HCT116 (cell line): ENCODE measurements at regions not wholly inside any gene's neighbourhood (a gene's known extent, or its start where the extent isn't known, plus 50 kb on each side); places are given as distances from the start of the nearest gene placed in this dataset.

ENCODE experiments used
- ATAC-seq: fragments of 200-7000 bp; cut with Tn5 transposase; 2 replicates; pipeline ENCODE4 v1.9.1; 2020; ENCODE audit warnings: mild to moderate bottlenecking, moderate library complexity
- BruUV-seq: library from RNA; stranded (reverse); fragments of 400-500 nt; replicated peaks from 2 replicates; lab custom pipeline; 2021; lab: Mats Ljungman, UMichigan
- CTCF ChIA-PET: fragments of 300-600 bp; sonication (Branson Sonifier 250); formaldehyde crosslinking; loops from one replicate; lab custom pipeline; 2021; ENCODE audit warnings: antibody characterized with exemption; lab: Charles Lee
- POLR2A ChIA-PET: fragments of 300-600, 350-600 bp; sonication (Branson Sonifier 250); formaldehyde crosslinking; loops from one replicate; lab custom pipeline; 2021; ENCODE audit warnings: antibody characterized with exemption; lab: Charles Lee
- RAD21 ChIA-PET, 2 experiments: fragments of 300-600 bp; sonication (Branson Sonifier 250); formaldehyde crosslinking; loops; one replicate each; lab custom pipeline; 2023; ENCODE audit warnings: low total read pairs in 2 of 2; ENCODE audit not compliant: uncharacterized antibody in 2 of 2, unreplicated experiment in 2 of 2, low non-redundant PET in 1 of 2; lab: Charles Lee
- DNase-seq: peaks from one replicate; pipeline ENCODE4 v3.0.0-alpha.2; 2010; ENCODE audit warnings: low read depth, low spot score
- H2AFZ ChIP-seq: fragments of 200-600 bp; shearing (Covaris generic), sonication (generic); 2 replicates; pipeline ENCODE4 v1.6.1; 2017; ENCODE audit warnings: low read depth, mixed run types, mixed read lengths, antibody characterized with exemption, low read length; ENCODE audit not compliant: poor library complexity, severe bottlenecking
- H3K27ac ChIP-seq: 2 replicates; pipeline ENCODE4 v1.5.1; 2012; ENCODE audit warnings: low read depth, low read length
- H3K27me3 ChIP-seq: fragments of 200-600 bp; sonication (generic); 2 replicates; pipeline ENCODE4 v1.6.1; 2016; ENCODE audit warnings: mixed run types, low read length, mixed read lengths; ENCODE audit not compliant: insufficient read depth
- H3K36me3 ChIP-seq, 2 experiments: fragments of 200-500 bp in 1 of 2; fragments of 200-600 bp in 1 of 2; sonication (Bioruptor generic) in 1 of 2; sonication (generic) in 1 of 2; 2 replicates each; pipeline versions ENCODE4 v1.5.1 to v1.6.1; 2014 to 2016; ENCODE audit warnings: low read length in 2 of 2, inconsistent platforms in 1 of 2, mixed read lengths in 1 of 2, mixed run types in 1 of 2; ENCODE audit not compliant: insufficient read depth in 2 of 2, control insufficient read depth in 1 of 2
- H3K4me1 ChIP-seq, 2 experiments: fragments of 200-600 bp in 1 of 2; sonication (generic) in 1 of 2; 2 replicates each; pipeline versions ENCODE4 v1.5.1 to v1.6.1; 2012 to 2017; ENCODE audit warnings: low read length in 2 of 2, inconsistent platforms in 1 of 2, mild to moderate bottlenecking in 1 of 2, mixed read lengths in 1 of 2, mixed run types in 1 of 2, moderate library complexity in 1 of 2; ENCODE audit not compliant: insufficient read depth in 2 of 2, control insufficient read depth in 1 of 2
- H3K4me2 ChIP-seq: fragments of 200-600 bp; sonication (generic); 2 replicates; pipeline ENCODE4 v1.6.1; 2017; ENCODE audit warnings: mixed run types, low read length, mixed read lengths
- H3K4me3 ChIP-seq, 2 experiments: fragments of 200-600 bp in 1 of 2; sonication (generic) in 1 of 2; replicated peaks in 1 of 2; 2 replicates each; pipeline ENCODE4 v1.5.1; 2011 to 2016; ENCODE audit warnings: low read length in 2 of 2, control low read depth in 1 of 2, low read depth in 1 of 2, mild to moderate bottlenecking in 1 of 2, mixed read lengths in 1 of 2, mixed run types in 1 of 2
- H3K79me2 ChIP-seq: fragments of 200-600 bp; sonication (generic); 2 replicates; pipeline ENCODE4 v1.6.1; 2017; ENCODE audit warnings: mild to moderate bottlenecking, mixed run types, low read length, moderate library complexity, mixed read lengths; ENCODE audit not compliant: insufficient read depth
- H3K9ac ChIP-seq: fragments of 200-600 bp; sonication (generic); 2 replicates; pipeline ENCODE4 v1.6.1; 2016; ENCODE audit warnings: low read length, mixed read lengths
- H3K9me2 ChIP-seq: fragments of 200-600 bp; sonication (generic), shearing (Covaris generic); 2 replicates; pipeline ENCODE4 v1.6.1; 2017; ENCODE audit warnings: mixed run types, mild to moderate bottlenecking, moderate library complexity; ENCODE audit not compliant: insufficient read depth
- H3K9me3 ChIP-seq, 2 experiments: fragments of 200-500 bp in 1 of 2; fragments of 200-600 bp in 1 of 2; sonication (Bioruptor generic) in 1 of 2; sonication (generic) in 1 of 2; 2 replicates each; pipeline ENCODE4 v1.6.1; 2014 to 2017; ENCODE audit warnings: low read length in 2 of 2, mixed read lengths in 2 of 2, inconsistent platforms in 1 of 2, low read depth in 1 of 2, mild to moderate bottlenecking in 1 of 2, mixed run types in 1 of 2, moderate library complexity in 1 of 2; ENCODE audit not compliant: control insufficient read depth in 1 of 2, insufficient read depth in 1 of 2
- H4K20me1 ChIP-seq: fragments of 200-600 bp; sonication (generic), shearing (Covaris generic); 2 replicates; pipeline ENCODE4 v1.6.1; 2017; ENCODE audit warnings: mixed run types, mild to moderate bottlenecking, moderate library complexity; ENCODE audit not compliant: insufficient read depth
- ATF3 ChIP-seq: IDR thresholded peaks from 2 replicates; pipeline ENCODE4 v1.6.1; 2012
- CBX3 ChIP-seq: IDR thresholded peaks from 2 replicates; pipeline ENCODE4 v1.6.1; 2012; ENCODE audit warnings: low read depth
- CEBPB ChIP-seq: IDR thresholded peaks from 2 replicates; pipeline ENCODE4 v1.6.1; 2012; ENCODE audit warnings: low read depth
- CTCF ChIP-seq, 3 experiments: fragments of 200-600 bp in 1 of 3; sonication (generic) in 1 of 3; IDR thresholded peaks in 2 of 3; conservative IDR thresholded peaks in 1 of 3; 2 replicates each; pipeline ENCODE4 v1.5.1; 2012 to 2017; ENCODE audit warnings: low read depth in 2 of 3, low read length in 2 of 3, antibody characterized with exemption in 1 of 3, borderline replicate concordance in 1 of 3, control low read depth in 1 of 3, mild to moderate bottlenecking in 1 of 3, mixed read lengths in 1 of 3, mixed run types in 1 of 3, moderate library complexity in 1 of 3; ENCODE audit not compliant: insufficient read depth in 1 of 3
- EGR1 ChIP-seq: IDR thresholded peaks from 2 replicates; pipeline ENCODE4 v1.6.1; 2012; ENCODE audit warnings: low read depth
- ELF1 ChIP-seq: IDR thresholded peaks from 2 replicates; pipeline ENCODE4 v1.6.1; 2012; ENCODE audit warnings: low read depth, borderline replicate concordance
- EZH2 ChIP-seq: fragments of 200-600 bp; sonication (generic); IDR thresholded peaks from 2 replicates; pipeline ENCODE4 v1.6.1; 2017; ENCODE audit warnings: antibody characterized with exemption, mixed run types
- EZH2phosphoT487 ChIP-seq: fragments of 200-600 bp; IDR thresholded peaks from 2 replicates; pipeline ENCODE4 v1.6.1; 2018; ENCODE audit warnings: antibody characterized with exemption, borderline replicate concordance
- FOSL1 ChIP-seq: IDR thresholded peaks from 2 replicates; pipeline ENCODE4 v1.6.1; 2012; ENCODE audit warnings: low read depth
- POLR2AphosphoS5 ChIP-seq: IDR thresholded peaks from 2 replicates; pipeline ENCODE4 v1.6.1; 2011; ENCODE audit warnings: mild to moderate bottlenecking, low read depth, low read length, moderate library complexity
- RAD21 ChIP-seq: IDR thresholded peaks from 2 replicates; pipeline ENCODE4 v1.6.1; 2012; ENCODE audit warnings: low read depth, mild to moderate bottlenecking
- SP1 ChIP-seq: IDR thresholded peaks from 2 replicates; pipeline ENCODE4 v1.6.1; 2012; ENCODE audit warnings: low read depth
- TCF7L2 ChIP-seq: IDR thresholded peaks from 2 replicates; pipeline ENCODE4 v1.7.0; 2011; ENCODE audit warnings: borderline replicate concordance, inconsistent platforms; ENCODE audit not compliant: insufficient read depth, insufficient read length; ENCODE audit errors: extremely low read depth
- ZFX ChIP-seq: fragments of 450-650 bp; IDR thresholded peaks from 2 replicates; pipeline ENCODE4 v1.6.1; 2017
- intact Hi-C: fragments of 100-400 bp; cut with micrococcal nuclease; formaldehyde crosslinking; loops from 2 replicates; pipeline ENCODE4 v1.10.0; 2022
- TF ChIP-seq, protein P1 (sequence below): IDR thresholded peaks from 2 replicates; pipeline ENCODE4 v1.6.1; 2012
- TF ChIP-seq, protein P2 (sequence below): IDR thresholded peaks from 2 replicates; pipeline ENCODE4 v1.6.1; 2011; ENCODE audit warnings: mild to moderate bottlenecking, low read length, moderate library complexity; ENCODE audit not compliant: insufficient replicate concordance; ENCODE audit errors: extremely low read depth
- TF ChIP-seq, protein P3 (sequence below): IDR thresholded peaks from 2 replicates; pipeline ENCODE4 v1.6.1; 2012; ENCODE audit warnings: low read depth

DNA sequence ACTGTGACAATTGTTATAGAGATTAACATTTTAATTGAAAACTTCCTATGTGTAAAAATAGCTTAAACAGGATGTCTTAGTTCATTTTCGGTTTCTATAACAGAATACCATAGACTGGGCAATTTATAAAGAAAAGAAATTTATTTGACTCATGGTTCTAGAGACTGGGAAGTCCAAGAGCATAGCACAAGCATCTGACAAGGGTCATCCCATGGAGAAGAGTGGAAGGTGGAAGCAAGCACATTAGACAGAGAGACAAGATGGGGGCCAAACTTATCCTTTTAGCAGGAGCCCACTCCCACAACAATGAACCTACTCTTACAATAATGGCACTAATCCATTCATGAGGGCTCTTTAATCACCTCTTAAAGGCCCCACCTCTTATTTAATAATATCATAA lies 100.3 kb downstream of the FAM161A start (continued):
- TF ChIP-seq EZH2, result no peak
- no peak for TF ChIP-seq TCF7L2
- TF ChIP-seq CBX3, result no peak
- TF ChIP-seq ELF1, result no peak
- no peak for TF ChIP-seq ATF3
- no peak for TF ChIP-seq SP1
- TF ChIP-seq, protein P1, sequence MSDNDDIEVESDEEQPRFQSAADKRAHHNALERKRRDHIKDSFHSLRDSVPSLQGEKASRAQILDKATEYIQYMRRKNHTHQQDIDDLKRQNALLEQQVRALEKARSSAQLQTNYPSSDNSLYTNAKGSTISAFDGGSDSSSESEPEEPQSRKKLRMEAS, result no peak

GRCh38 chr2:61750624-61751023 lies 103.2 kb downstream of the FAM161A start:
- no peak overlapping the region for H3K4me3 ChIP-seq
- H3K9ac ChIP-seq, result no peak overlapping the region
- H3K4me1 ChIP-seq, result no peaks in the 10 kb centered on the region
- H2AFZ ChIP-seq, result no peak overlapping the region
- no peak overlapping the region for H3K4me2 ChIP-seq
- H3K27ac ChIP-seq, result no peak overlapping the region
- H3K9me2 ChIP-seq, result no peaks in the 10 kb centered on the region
- ATAC-seq (no peak), DNase-seq (no peak)
- no peaks in the 10 kb centered on the region for H3K36me3 ChIP-seq
- H3K9me3 ChIP-seq, result no peaks in the 10 kb centered on the region
- POLR2A ChIA-PET, result no interaction called here
- intact Hi-C loops, result no loop called here
- CTCF ChIA-PET, result no interaction called here
- BruUV-seq, result no TSS peak
- H3K79me2 ChIP-seq, result no peaks in the 10 kb centered on the region
- RAD21 ChIA-PET, result no interaction called here
- no peaks in the 10 kb centered on the region for H4K20me1 ChIP-seq
- no peaks in the 10 kb centered on the region for H3K27me3 ChIP-seq
- no peak for TF ChIP-seq CTCF (IDR thresholded peaks at IDR 0.05 in 2 of 3, conservative IDR thresholded peaks at IDR 0.05 in 1 of 3; ENCODE audit: borderline replicate concordance in 1 of 3, insufficient read depth in 1 of 3, low read depth in 2 of 3, low read length in 2 of 3)
- TF ChIP-seq, protein P1, result no peak
- TF ChIP-seq, protein P2, sequence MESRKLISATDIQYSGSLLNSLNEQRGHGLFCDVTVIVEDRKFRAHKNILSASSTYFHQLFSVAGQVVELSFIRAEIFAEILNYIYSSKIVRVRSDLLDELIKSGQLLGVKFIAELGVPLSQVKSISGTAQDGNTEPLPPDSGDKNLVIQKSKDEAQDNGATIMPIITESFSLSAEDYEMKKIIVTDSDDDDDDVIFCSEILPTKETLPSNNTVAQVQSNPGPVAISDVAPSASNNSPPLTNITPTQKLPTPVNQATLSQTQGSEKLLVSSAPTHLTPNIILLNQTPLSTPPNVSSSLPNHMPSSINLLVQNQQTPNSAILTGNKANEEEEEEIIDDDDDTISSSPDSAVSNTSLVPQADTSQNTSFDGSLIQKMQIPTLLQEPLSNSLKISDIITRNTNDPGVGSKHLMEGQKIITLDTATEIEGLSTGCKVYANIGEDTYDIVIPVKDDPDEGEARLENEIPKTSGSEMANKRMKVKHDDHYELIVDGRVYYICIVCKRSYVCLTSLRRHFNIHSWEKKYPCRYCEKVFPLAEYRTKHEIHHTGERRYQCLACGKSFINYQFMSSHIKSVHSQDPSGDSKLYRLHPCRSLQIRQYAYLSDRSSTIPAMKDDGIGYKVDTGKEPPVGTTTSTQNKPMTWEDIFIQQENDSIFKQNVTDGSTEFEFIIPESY, result no peak
- TF ChIP-seq FOSL1, result no peak
- TF ChIP-seq TCF7L2, result no peak
- no peak for TF ChIP-seq ATF3
- no peak for TF ChIP-seq RAD21
- no peak for TF ChIP-seq CBX3
- TF ChIP-seq SP1, result no peak
- TF ChIP-seq, protein P3, sequence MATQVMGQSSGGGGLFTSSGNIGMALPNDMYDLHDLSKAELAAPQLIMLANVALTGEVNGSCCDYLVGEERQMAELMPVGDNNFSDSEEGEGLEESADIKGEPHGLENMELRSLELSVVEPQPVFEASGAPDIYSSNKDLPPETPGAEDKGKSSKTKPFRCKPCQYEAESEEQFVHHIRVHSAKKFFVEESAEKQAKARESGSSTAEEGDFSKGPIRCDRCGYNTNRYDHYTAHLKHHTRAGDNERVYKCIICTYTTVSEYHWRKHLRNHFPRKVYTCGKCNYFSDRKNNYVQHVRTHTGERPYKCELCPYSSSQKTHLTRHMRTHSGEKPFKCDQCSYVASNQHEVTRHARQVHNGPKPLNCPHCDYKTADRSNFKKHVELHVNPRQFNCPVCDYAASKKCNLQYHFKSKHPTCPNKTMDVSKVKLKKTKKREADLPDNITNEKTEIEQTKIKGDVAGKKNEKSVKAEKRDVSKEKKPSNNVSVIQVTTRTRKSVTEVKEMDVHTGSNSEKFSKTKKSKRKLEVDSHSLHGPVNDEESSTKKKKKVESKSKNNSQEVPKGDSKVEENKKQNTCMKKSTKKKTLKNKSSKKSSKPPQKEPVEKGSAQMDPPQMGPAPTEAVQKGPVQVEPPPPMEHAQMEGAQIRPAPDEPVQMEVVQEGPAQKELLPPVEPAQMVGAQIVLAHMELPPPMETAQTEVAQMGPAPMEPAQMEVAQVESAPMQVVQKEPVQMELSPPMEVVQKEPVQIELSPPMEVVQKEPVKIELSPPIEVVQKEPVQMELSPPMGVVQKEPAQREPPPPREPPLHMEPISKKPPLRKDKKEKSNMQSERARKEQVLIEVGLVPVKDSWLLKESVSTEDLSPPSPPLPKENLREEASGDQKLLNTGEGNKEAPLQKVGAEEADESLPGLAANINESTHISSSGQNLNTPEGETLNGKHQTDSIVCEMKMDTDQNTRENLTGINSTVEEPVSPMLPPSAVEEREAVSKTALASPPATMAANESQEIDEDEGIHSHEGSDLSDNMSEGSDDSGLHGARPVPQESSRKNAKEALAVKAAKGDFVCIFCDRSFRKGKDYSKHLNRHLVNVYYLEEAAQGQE, result no peak
- no peak for TF ChIP-seq ZFX
- no peak for TF ChIP-seq POLR2AphosphoS5
- TF ChIP-seq EZH2phosphoT487, result no peak
- no peak for TF ChIP-seq EGR1
- TF ChIP-seq EZH2, result no peak
- TF ChIP-seq CEBPB, result no peak
